ENCODE measurements at regions not wholly inside any gene's neighbourhood (a gene's known extent, or its start where the extent isn't known, plus 50 kb on each side); places are given as distances from the start of the nearest gene placed in this dataset.

DNA sequence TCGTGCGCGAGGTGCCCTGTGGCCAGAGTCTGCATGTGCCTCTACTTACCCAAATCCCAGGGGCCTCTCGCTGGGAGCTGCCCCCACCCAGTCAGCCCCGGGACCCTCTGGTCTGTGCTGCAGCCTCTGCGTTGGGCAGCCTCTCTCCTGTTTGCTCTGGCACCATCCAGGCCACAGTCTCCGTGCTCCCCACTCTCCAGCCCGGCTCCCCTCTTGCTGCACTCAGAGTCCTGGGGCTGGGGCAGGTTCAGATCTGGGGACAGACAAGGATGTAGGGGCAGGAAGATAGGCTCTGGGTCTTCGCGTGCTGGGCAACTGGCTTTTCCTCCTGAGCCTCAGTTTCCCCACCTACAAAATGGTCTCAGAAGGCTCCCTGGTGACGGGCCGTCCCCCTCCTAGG is 70.8 kb upstream of the GATA5 start:
- no TSS peak for BruUV-seq (replicated peaks)
- H3K36me3 Mint-ChIP-seq (ENCODE audit: insufficient read depth, unreplicated experiment), result no peaks in the 10 kb centered on the region
- H3K9me3 Mint-ChIP-seq (ENCODE audit: unreplicated experiment), result no peaks in the 10 kb centered on the region
- ChIA-PET POLR2A (no interaction called here), CTCF (no interaction called here)
- DNase-seq (ENCODE audit: unreplicated experiment), result no peak
- H3K4me3 Mint-ChIP-seq (ENCODE audit: unreplicated experiment), result no peak overlapping the region
- H3K27me3 Mint-ChIP-seq (ENCODE audit: insufficient read depth, unreplicated experiment), result peaks cover 30% of the 10 kb centered on the region
- peaks cover 6% of the 10 kb centered on the region for H3K4me1 Mint-ChIP-seq (ENCODE audit: insufficient read depth, unreplicated experiment)
- TF ChIP-seq CTCF (IDR thresholded peaks at IDR 0.05; ENCODE audit: unreplicated experiment), result no peak
- no peak overlapping the region for H3K27ac Mint-ChIP-seq (ENCODE audit: low read depth, unreplicated experiment)
- intact Hi-C loops (cut with micrococcal nuclease), result no loop called here

DNA sequence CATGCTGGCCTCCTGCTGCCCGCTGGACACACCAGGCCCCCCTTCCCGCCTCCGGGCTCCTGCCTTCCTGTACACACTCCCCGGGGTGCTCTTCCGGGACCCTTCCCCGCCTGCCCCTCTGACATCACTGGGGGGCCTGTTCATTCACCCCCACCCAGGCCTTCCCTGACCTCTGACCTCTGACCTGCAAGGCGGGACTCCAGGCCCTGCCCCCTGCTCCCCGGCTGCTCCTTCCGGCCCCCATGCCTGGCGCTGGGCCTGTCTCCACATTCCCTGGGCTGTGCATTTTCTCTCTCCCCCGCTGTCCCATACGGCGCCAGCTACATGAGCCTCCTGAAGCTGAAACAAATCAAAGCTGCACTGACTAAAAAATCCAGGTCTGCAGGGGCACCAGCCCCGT is 71.6 kb upstream of the GATA5 start:
- TF ChIP-seq CTCF (IDR thresholded peaks at IDR 0.05; ENCODE audit: unreplicated experiment), result no peak
- H3K4me1 Mint-ChIP-seq (ENCODE audit: insufficient read depth, unreplicated experiment), result peaks cover 6% of the 10 kb centered on the region
- CTCF ChIA-PET, result no interaction called here
- peaks cover 29% of the 10 kb centered on the region for H3K27me3 Mint-ChIP-seq (ENCODE audit: insufficient read depth, unreplicated experiment)
- H3K36me3 Mint-ChIP-seq (ENCODE audit: insufficient read depth, unreplicated experiment), result no peaks in the 10 kb centered on the region
- BruUV-seq (replicated peaks), result no TSS peak
- H3K9me3 Mint-ChIP-seq (ENCODE audit: unreplicated experiment), result no peaks in the 10 kb centered on the region
- no peak overlapping the region for H3K4me3 Mint-ChIP-seq (ENCODE audit: unreplicated experiment)
- intact Hi-C loops (cut with micrococcal nuclease), result no loop called here
- DNase-seq (ENCODE audit: unreplicated experiment), result no peak
- POLR2A ChIA-PET, result no interaction called here
- H3K27ac Mint-ChIP-seq (ENCODE audit: low read depth, unreplicated experiment), result peak overlapping the region; percentile 43

DNA sequence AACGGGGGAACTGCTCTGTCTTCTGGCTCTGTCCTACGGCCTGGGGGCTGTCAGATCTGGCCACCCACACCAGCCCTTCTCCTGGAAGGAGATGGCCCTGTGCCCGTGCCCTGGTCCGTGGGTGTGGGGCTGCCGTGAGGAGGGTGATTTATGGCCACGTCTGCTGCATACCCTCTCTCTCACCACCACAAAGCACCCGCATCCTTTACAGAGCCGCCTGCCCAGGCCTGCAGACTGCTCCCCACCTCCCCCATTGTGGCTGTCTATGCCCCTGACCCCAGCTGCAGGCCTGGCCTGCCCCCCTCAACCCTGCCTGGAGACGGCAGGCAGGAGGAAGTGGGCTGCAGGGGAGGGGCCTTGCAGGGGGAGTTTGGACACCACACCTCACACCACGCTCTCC is 72.7 kb upstream of the GATA5 start:
- no peaks in the 10 kb centered on the region for H3K36me3 Mint-ChIP-seq (ENCODE audit: insufficient read depth, unreplicated experiment)
- H3K27me3 Mint-ChIP-seq (ENCODE audit: insufficient read depth, unreplicated experiment), result peaks cover 35% of the 10 kb centered on the region
- intact Hi-C loops (cut with micrococcal nuclease), result no loop called here

DNA sequence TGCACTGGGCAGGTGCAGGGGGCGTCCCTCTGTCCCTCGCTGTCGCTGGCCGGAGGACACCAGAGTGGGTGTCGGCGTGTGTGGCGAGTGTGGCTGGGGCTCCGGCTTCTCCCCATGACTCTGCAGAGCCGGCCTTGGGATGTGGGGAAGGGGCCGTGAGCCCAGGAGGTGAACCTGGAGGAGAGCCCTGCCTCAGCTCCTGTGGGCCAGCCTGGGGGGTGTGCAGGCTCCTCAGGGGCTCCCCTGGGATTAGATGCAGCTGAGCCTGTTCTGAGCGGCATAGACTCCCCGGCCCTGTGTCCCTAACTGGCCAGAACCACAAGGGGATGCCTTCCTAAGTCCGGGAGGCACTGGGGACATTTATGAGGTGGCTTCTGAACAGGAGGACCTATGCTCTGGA is 73.2 kb upstream of the GATA5 start:
- Mint-ChIP-seq H3K4me1 (ENCODE audit: insufficient read depth, unreplicated experiment) (peaks cover 6% of the 10 kb centered on the region), H3K9me3 (ENCODE audit: unreplicated experiment) (no peaks in the 10 kb centered on the region), H3K4me3 (ENCODE audit: unreplicated experiment) (no peak overlapping the region), H3K27ac (ENCODE audit: low read depth, unreplicated experiment) (no peak overlapping the region), H3K36me3 (ENCODE audit: insufficient read depth, unreplicated experiment) (no peaks in the 10 kb centered on the region), H3K27me3 (ENCODE audit: insufficient read depth, unreplicated experiment) (peaks cover 40% of the 10 kb centered on the region)
- intact Hi-C loops (cut with micrococcal nuclease), result no loop called here
- BruUV-seq (replicated peaks), result no TSS peak
- no peak for DNase-seq (ENCODE audit: unreplicated experiment)
- TF ChIP-seq CTCF (IDR thresholded peaks at IDR 0.05; ENCODE audit: unreplicated experiment), result no peak
- ChIA-PET CTCF (interaction anchor here (1.0 kb wide), 1 partner anchor 68 kb away, joined by 3 read pairs; no protein-coding TSS in a partner anchor), POLR2A (interaction anchor here (0.6 to 0.9 kb wide), 3 partner anchors 8 to 226 kb away, joined by 3 to 4 read pairs (median 3); no protein-coding TSS in a partner anchor)

More for the DNA sequence above, 72.7 kb upstream of the GATA5 start:
- no peak overlapping the region for H3K4me3 Mint-ChIP-seq (ENCODE audit: unreplicated experiment)
- ChIA-PET CTCF (interaction anchor here (1.0 kb wide), 1 partner anchor 68 kb away, joined by 3 read pairs; no protein-coding TSS in a partner anchor), POLR2A (no interaction called here)
- no peak for DNase-seq (ENCODE audit: unreplicated experiment)
- no peaks in the 10 kb centered on the region for H3K9me3 Mint-ChIP-seq (ENCODE audit: unreplicated experiment)
- peaks cover 6% of the 10 kb centered on the region for H3K4me1 Mint-ChIP-seq (ENCODE audit: insufficient read depth, unreplicated experiment)
- H3K27ac Mint-ChIP-seq (ENCODE audit: low read depth, unreplicated experiment), result no peak overlapping the region
- no peak for TF ChIP-seq CTCF (IDR thresholded peaks at IDR 0.05; ENCODE audit: unreplicated experiment)
- BruUV-seq (replicated peaks), result no TSS peak
